KMS-11 (cell line): ENCODE measurements at regions not wholly inside any gene's neighbourhood (a gene's known extent, or its start where the extent isn't known, plus 50 kb on each side); places are given as distances from the start of the nearest gene placed in this dataset.

Experiments
- H2AFZ ChIP-seq: fragments of 200-600 bp; sonication (generic); 2 replicates; pipeline ENCODE4 v1.6.1; 2016; ENCODE audit warnings: antibody characterized with exemption, mixed run types, low read depth
- H3K27ac ChIP-seq: fragments of 200-600 bp; sonication (generic); 2 replicates; pipeline ENCODE4 v1.6.1; 2016; ENCODE audit warnings: mild to moderate bottlenecking, mixed run types
- H3K27me3 ChIP-seq: fragments of 200-600 bp; sonication (generic); 2 replicates; pipeline ENCODE4 v1.6.1; 2017; ENCODE audit warnings: mild to moderate bottlenecking, low read depth, mixed run types, moderate library complexity; ENCODE audit not compliant: insufficient read depth
- H3K36me3 ChIP-seq: fragments of 200-600 bp; sonication (generic); 2 replicates; pipeline ENCODE4 v1.6.1; 2017; ENCODE audit warnings: mild to moderate bottlenecking, mixed run types; ENCODE audit not compliant: insufficient read depth
- H3K4me1 ChIP-seq: fragments of 200-600 bp; sonication (generic); 2 replicates; pipeline ENCODE4 v1.6.1; 2016; ENCODE audit warnings: mild to moderate bottlenecking, low read depth, mixed run types; ENCODE audit not compliant: poor library complexity, severe bottlenecking
- H3K4me2 ChIP-seq: fragments of 200-600 bp; sonication (generic); 2 replicates; pipeline ENCODE4 v1.7.0; 2016; ENCODE audit warnings: mild to moderate bottlenecking, mixed run types
- H3K4me3 ChIP-seq: fragments of 200-600 bp; sonication (generic); IDR thresholded peaks from 2 replicates; pipeline ENCODE4 v1.6.1; 2017; ENCODE audit warnings: low read depth, low read length, mixed read lengths; ENCODE audit not compliant: insufficient read depth
- H3K79me2 ChIP-seq: fragments of 200-600 bp; sonication (generic); 2 replicates; pipeline ENCODE4 v1.6.1; 2016; ENCODE audit warnings: low read depth, mixed run types; ENCODE audit not compliant: insufficient read depth
- H3K9ac ChIP-seq: fragments of 200-600 bp; sonication (generic); 2 replicates; pipeline ENCODE4 v1.6.1; 2016; ENCODE audit warnings: mild to moderate bottlenecking, mixed run types
- H4K20me1 ChIP-seq: fragments of 200-600 bp; sonication (generic); 2 replicates; pipeline ENCODE4 v1.6.1; 2016; ENCODE audit warnings: mild to moderate bottlenecking, mixed run types; ENCODE audit not compliant: insufficient read depth
- TF ChIP-seq, protein P1 (sequence below): fragments of 200-600 bp; sonication (generic); conservative IDR thresholded peaks from 2 replicates; pipeline ENCODE4 v1.6.1; 2017; ENCODE audit warnings: low read depth, mild to moderate bottlenecking, antibody characterized with exemption, low read length, moderate library complexity, mixed read lengths

DNA sequence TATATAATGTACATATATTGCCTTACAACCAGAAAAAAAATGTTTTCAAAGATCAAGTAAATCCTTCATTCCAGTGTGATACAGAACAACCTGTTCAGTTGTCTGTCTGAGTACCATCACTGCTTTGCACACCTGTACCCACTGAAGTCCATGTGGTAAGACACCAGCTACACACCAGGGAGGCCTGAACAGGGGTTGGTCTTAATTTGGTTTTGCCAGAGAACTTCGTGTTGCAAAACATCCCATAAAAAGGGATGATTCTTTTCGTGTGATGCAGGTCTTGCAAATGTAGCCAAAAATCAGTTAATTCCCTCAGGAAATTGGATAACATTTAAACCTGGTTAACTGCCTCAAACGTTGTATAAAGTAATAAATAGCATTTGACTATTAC, 73.7 kb upstream of the SLC1A4 start:
- Histone ChIP-seq H3K9ac (no peak overlapping the region; the same call in 1 of the 2 replicates), H3K4me1 (peaks cover 67% of the 10 kb centered on the region), H3K27ac (peak overlapping the region; percentile 57; the same call in 1 of the 2 replicates), H2AFZ (no peak overlapping the region), H3K4me2 (peak overlapping the region; percentile 63), H3K36me3 (no peaks in the 10 kb centered on the region), H3K27me3 (no peaks in the 10 kb centered on the region), H3K4me3 (no peak overlapping the region), H3K79me2 (peaks cover 5% of the 10 kb centered on the region; the same call in 1 of the 2 replicates), H4K20me1 (no peaks in the 10 kb centered on the region)
- TF ChIP-seq, protein P1, sequence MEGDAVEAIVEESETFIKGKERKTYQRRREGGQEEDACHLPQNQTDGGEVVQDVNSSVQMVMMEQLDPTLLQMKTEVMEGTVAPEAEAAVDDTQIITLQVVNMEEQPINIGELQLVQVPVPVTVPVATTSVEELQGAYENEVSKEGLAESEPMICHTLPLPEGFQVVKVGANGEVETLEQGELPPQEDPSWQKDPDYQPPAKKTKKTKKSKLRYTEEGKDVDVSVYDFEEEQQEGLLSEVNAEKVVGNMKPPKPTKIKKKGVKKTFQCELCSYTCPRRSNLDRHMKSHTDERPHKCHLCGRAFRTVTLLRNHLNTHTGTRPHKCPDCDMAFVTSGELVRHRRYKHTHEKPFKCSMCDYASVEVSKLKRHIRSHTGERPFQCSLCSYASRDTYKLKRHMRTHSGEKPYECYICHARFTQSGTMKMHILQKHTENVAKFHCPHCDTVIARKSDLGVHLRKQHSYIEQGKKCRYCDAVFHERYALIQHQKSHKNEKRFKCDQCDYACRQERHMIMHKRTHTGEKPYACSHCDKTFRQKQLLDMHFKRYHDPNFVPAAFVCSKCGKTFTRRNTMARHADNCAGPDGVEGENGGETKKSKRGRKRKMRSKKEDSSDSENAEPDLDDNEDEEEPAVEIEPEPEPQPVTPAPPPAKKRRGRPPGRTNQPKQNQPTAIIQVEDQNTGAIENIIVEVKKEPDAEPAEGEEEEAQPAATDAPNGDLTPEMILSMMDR = no peak

DNA sequence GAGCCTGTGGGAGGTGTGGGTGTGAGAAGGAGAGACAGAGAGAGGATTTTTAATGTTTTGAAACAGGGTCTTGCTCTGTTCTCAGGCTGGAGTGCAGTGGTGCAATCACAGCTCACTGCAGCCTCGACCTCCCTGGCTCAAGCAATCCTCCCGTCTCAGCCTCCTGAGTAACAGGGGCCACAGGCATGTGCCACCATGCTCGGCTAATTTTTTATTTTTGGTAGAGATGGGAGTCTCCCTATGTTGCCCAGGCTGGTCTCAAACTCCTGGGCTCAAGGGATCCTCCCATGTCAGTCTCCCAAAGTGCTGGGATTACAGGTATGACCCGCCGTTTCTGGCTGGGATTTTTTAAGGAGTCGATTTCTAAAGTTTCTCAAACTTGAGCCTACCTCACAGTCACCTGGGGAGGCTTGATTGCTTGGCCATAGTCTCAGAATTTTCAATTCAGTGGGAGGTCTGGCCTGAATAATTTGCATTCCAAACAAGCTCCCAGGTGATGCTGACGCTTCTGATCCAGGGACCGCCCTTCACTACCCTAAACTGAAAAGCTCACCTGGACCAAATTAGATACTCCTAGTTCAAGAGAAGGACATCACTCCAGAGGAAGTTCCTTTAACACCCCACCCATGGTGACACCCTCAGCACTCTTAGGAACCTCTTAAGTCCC, 70.8 kb upstream of the SLC1A4 start:
- peaks cover 5% of the 10 kb centered on the region; the same call in 1 of the 2 replicates for H3K79me2 ChIP-seq
- H3K27me3 ChIP-seq = no peaks in the 10 kb centered on the region
- H3K9ac ChIP-seq = peak overlapping the region; percentile 58; the same call in 1 of the 2 replicates
- H3K4me3 ChIP-seq = peak overlapping the region; percentile 96
- no peaks in the 10 kb centered on the region for H4K20me1 ChIP-seq
- peak overlapping the region; percentile 63 for H3K27ac ChIP-seq
- peak overlapping the region; percentile 77; the same call in 1 of the 2 replicates for H2AFZ ChIP-seq
- TF ChIP-seq, protein P1 = no peak
- H3K36me3 ChIP-seq = no peaks in the 10 kb centered on the region
- peak overlapping the region; percentile 92 for H3K4me2 ChIP-seq
- H3K4me1 ChIP-seq = peaks cover 62% of the 10 kb centered on the region

DNA sequence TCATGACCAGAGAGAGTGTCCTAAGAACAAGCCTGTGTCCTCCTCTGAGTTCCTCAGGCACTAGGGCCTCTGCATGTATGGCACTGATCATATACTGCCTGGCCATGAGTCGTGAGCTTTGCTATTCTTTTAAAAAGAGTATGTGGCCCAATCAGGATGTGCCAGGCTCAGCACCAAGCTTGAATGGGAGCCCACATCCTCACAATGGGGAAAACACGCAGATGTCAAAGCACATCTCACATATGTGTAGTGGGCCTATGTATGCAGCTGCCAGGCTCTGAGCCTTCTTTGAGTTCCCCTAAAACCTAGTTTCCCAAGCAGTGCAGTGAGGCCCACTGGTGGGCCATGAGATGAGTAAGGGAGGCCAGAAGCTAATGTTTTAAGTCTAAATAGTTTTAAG, 69.9 kb upstream of the SLC1A4 start:
- Histone ChIP-seq H3K4me1 (peaks cover 56% of the 10 kb centered on the region), H3K4me2 (no peak overlapping the region; the same call in 1 of the 2 replicates), H2AFZ (no peak overlapping the region), H3K4me3 (no peak overlapping the region), H3K27ac (no peak overlapping the region), H4K20me1 (no peaks in the 10 kb centered on the region), H3K27me3 (no peaks in the 10 kb centered on the region), H3K79me2 (peaks cover 5% of the 10 kb centered on the region; the same call in 1 of the 2 replicates), H3K9ac (no peak overlapping the region), H3K36me3 (no peaks in the 10 kb centered on the region)
- TF ChIP-seq, protein P1 = no peak

DNA sequence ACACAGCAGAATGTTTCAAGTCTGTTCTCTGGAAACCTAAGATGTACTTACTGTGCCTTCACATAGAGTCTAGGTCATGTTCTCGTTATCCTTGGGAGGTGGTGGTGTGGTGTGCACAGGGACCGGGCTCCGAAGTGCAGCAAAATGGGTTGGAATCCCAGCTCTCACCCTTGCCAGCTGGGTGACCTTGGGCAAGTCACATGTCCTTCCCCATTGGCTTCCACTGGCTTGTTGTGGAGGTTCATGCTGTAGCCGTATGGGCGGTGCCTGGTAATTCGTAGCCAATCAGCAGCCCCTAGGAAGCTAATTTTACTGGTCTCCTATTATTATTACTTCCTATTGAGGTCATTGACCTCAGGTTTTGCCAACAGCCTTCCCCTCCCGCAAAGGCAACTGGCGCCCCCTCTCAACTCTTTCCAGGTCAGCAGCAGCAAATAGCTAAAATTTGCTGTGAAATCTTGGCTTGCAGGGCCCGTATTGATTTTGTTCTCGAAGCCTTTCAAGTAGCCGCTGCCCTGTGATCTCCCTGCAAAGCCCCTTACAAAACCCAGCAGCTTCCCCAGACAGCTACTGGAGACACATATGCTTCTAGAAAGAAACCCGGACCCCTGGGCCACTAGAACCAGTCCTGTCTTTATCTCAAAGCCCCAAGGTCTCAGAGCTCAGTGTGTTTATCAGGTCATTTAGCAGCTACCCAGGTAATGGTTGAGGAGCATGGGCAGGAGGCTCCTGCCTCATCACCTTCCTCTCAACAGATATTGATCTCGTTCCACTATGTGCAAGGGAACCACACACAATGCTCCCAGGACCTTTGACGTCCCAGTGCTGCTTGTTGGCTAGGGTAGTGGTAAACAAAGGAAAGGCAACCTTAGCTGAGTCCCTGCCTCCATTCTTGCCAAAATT, 66.5 kb upstream of the SLC1A4 start:
- H3K4me3 ChIP-seq = no peak overlapping the region
- H2AFZ ChIP-seq = no peak overlapping the region
- H3K79me2 ChIP-seq = peaks cover 5% of the 10 kb centered on the region; the same call in 1 of the 2 replicates
- TF ChIP-seq, protein P1 = no peak
- H3K27ac ChIP-seq = no peak overlapping the region
- H4K20me1 ChIP-seq = no peaks in the 10 kb centered on the region
- no peaks in the 10 kb centered on the region for H3K36me3 ChIP-seq
- H3K4me1 ChIP-seq = peaks cover 38% of the 10 kb centered on the region
- H3K4me2 ChIP-seq = no peak overlapping the region
- no peaks in the 10 kb centered on the region for H3K27me3 ChIP-seq
- no peak overlapping the region for H3K9ac ChIP-seq
